ENCODE measurements at regions not wholly inside any gene's neighbourhood (a gene's known extent, or its start where the extent isn't known, plus 50 kb on each side); places are given as distances from the start of the nearest gene placed in this dataset.

DNA sequence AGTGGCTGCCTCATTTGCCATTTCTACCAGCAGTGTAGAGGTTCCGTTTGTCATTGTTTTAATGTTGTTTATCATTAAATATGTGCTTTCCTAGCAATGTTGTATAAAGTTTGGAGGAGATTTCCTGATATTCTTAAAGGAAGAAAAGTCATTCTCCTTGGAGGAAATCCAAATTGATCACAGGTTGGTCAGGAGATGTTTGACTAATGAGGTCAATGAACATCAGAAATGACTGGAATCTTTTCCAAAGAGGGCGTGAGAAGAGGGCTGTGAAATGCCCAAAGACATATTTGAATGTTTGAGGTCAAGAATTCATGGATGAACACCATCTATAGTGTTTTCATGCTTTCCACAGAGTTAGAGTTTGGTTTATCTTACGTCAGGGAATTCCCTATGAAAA lies 471.3 kb downstream of the MAT2B start:
- H3K9me3 ChIP-seq (replicated peaks) = no peaks in the 10 kb centered on the region
- H3K4me3 ChIP-seq = no peak overlapping the region
- no peaks in the 10 kb centered on the region for H3K4me1 ChIP-seq
- no peak for DNase-seq
- no peaks in the 10 kb centered on the region for H3K36me3 ChIP-seq
- H3K27ac ChIP-seq = no peak overlapping the region
- H3K27me3 ChIP-seq = no peaks in the 10 kb centered on the region

DNA sequence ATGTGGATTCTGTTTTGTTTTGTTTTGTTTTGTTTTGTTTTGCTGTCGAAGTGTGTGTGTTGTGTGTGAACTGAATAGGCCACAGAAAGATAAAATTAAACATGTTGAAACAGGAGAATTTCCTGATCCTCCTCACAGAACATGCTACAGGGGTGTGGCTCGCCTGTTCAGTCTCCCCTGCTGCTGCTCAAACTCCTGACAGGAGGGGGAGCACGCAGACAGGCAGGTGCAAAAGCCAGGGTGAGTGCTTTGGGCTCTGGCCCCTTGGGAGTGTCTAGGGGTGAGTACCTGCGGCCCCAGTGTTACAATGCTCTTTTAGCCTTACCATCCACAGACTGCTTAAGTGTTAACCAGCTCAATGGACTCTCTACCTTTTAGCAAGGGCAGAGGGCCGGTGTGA lies 473.5 kb downstream of the MAT2B start:
- no peaks in the 10 kb centered on the region for H3K4me1 ChIP-seq
- no peaks in the 10 kb centered on the region for H3K27me3 ChIP-seq
- DNase-seq = no peak
- H3K36me3 ChIP-seq = no peaks in the 10 kb centered on the region
- no peaks in the 10 kb centered on the region for H3K9me3 ChIP-seq (replicated peaks)
- H3K4me3 ChIP-seq = no peak overlapping the region
- no peak overlapping the region for H3K27ac ChIP-seq

DNA sequence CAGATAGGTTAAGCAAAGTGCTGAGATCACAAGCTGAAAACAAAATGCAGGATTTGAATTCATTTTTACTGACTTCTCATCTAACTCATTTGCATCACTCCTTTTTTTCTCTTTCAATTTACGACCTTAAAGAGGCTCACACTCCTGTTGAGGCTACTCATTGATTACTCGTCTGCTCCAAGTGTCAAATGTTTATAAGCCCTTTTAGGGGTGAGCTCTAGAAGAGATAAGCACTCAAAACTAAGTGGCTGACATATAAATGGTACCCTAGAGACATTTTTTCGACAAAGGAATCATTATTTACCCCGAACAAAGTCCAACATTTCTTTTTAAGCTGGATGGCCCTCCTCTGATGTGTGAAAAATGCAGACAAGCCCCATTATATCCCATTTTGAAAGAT lies 483.1 kb downstream of the MAT2B start:
- H3K27ac ChIP-seq = no peak overlapping the region
- H3K4me3 ChIP-seq = no peak overlapping the region
- no peaks in the 10 kb centered on the region for H3K36me3 ChIP-seq
- H3K27me3 ChIP-seq = no peaks in the 10 kb centered on the region
- no peaks in the 10 kb centered on the region for H3K9me3 ChIP-seq (replicated peaks)
- no peak for DNase-seq
- no peaks in the 10 kb centered on the region for H3K4me1 ChIP-seq

DNA sequence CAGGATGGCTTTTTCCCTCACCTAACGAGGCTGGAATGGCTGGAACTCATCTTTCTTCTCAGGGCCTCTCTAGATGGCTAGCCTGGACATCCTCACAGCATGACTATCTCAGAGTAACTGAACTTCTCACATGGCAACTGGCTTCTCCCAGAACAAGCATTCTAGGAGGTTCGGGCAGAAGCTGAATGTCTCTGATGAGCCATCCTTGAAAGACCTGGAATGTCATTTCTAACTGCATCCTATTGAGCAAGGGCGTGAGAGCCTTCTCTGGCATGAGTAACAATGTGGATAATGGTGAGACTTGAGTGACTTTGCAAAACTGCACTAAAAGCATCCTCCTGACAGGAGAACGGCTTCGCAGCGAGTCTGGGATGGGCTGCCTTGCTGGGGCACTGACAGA lies 487.7 kb downstream of the MAT2B start:
- no peak overlapping the region for H3K27ac ChIP-seq
- H3K4me1 ChIP-seq = no peaks in the 10 kb centered on the region
- no peaks in the 10 kb centered on the region for H3K27me3 ChIP-seq
- no peak overlapping the region for H3K4me3 ChIP-seq
- DNase-seq = no peak
- no peaks in the 10 kb centered on the region for H3K9me3 ChIP-seq (replicated peaks)
- no peaks in the 10 kb centered on the region for H3K36me3 ChIP-seq

DNA sequence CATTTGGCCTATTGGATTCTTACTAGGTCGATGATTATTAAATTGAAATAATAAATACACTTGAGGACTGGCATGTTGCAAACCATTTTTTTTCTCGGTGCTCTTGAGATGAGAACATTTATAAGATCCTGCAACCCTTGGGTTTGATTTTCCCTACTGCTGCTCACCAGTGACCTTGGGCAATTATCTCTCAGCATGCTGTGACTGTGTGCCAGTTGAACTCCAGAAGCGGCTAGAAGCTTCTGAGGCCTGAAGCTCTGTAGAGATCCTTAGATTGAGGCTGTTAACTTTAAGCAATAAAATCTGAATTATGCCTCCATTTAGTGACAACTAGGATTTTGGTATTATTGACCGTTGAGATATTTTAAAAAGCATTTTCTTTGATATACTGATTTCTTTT lies 489.8 kb downstream of the MAT2B start:
- DNase-seq = no peak
- H3K27me3 ChIP-seq = no peaks in the 10 kb centered on the region
- H3K27ac ChIP-seq = no peak overlapping the region
- H3K9me3 ChIP-seq (replicated peaks) = no peaks in the 10 kb centered on the region
- no peaks in the 10 kb centered on the region for H3K36me3 ChIP-seq
- no peaks in the 10 kb centered on the region for H3K4me1 ChIP-seq
- H3K4me3 ChIP-seq = no peak overlapping the region

DNA sequence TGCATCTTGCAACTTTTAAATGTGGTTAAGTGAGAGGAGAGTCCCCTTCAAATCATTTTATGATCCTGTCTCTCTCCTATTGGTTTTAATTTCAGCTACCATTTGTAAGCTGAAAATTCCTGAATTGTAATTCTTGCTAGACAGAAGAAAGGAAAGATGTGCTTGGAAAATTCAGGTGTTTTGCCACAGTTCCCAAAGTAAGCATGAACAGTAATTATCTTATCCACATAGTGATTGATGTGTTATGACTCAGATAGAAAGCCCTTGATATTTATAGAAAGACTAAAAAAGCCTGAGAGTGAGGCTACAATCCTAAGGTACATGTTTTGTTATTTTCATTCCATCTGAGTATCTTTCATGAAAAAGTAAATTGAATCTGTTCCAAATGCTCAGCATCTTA lies 492.5 kb downstream of the MAT2B start:
- Histone ChIP-seq H3K4me1 (no peaks in the 10 kb centered on the region), H3K27ac (no peak overlapping the region), H3K4me3 (no peak overlapping the region), H3K27me3 (no peaks in the 10 kb centered on the region), H3K9me3 (replicated peaks) (no peaks in the 10 kb centered on the region), H3K36me3 (no peaks in the 10 kb centered on the region)
- no peak for DNase-seq

DNA sequence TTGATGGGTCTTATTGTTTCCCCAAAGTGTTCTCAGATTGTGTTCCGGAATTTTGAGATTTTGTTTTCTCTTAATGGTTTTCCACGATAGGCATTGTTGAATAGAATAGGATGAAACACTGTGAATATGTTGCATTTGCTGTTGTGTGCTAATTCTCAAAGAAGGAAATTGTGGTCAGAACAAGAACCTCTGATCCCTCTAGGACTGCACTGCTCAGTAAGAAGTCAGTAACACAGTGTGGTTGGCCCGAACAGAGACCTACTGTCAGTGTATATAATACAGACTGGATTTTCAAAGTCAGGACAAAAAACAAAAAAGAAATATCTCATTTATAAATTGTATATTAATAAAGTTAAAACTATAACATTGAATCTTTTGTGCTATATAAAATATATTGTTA lies 494.8 kb downstream of the MAT2B start:
- H3K27me3 ChIP-seq = no peaks in the 10 kb centered on the region
- no peaks in the 10 kb centered on the region for H3K36me3 ChIP-seq
- H3K9me3 ChIP-seq (replicated peaks) = no peaks in the 10 kb centered on the region
- no peak overlapping the region for H3K4me3 ChIP-seq
- no peak for DNase-seq
- no peaks in the 10 kb centered on the region for H3K4me1 ChIP-seq
- H3K27ac ChIP-seq = no peak overlapping the region

DNA sequence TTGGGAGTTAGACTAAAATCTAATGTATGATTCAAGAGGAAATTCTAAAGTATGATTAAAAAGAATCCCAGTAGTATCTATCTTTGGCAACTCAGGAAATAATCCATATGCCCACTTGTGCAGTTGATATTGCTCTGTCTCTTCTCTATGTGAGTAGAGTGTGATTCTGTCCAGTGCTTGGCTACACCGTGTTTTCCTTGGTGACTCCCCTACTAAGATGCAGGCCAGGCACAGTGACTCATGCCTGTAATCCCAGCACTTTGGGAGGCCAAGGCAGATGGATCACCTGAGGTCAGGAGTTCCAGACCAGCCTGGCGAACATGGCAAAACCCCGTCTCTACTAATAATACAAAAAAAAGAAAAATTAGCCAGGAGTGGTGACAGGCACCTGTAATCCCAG lies 495.4 kb downstream of the MAT2B start:
- no peak overlapping the region for H3K4me3 ChIP-seq
- no peaks in the 10 kb centered on the region for H3K4me1 ChIP-seq
- H3K36me3 ChIP-seq = no peaks in the 10 kb centered on the region
- no peak for DNase-seq
- H3K27ac ChIP-seq = no peak overlapping the region
- no peaks in the 10 kb centered on the region for H3K27me3 ChIP-seq
- no peaks in the 10 kb centered on the region for H3K9me3 ChIP-seq (replicated peaks)

DNA sequence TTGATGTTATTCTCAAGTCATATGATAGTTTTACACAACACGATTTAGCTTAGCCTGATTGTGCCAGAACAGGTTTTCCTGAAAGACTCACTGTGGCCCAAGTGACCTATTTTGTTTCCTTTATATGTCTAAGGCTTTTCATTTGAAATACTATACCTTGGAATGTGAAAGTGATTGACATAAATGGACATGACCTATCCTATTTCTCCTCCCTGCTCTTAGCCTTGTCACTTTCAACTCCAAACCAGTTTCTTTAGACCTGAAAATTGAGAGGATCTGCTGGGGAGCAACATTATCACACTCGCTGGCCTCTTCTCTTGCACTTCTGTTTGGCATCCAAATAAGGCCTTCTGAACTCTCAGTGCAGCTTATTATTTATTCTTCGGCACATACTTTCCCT lies 496.8 kb downstream of the MAT2B start:
- Histone ChIP-seq H3K27me3 (no peaks in the 10 kb centered on the region), H3K4me1 (no peaks in the 10 kb centered on the region), H3K27ac (no peak overlapping the region), H3K36me3 (no peaks in the 10 kb centered on the region), H3K4me3 (no peak overlapping the region), H3K9me3 (replicated peaks) (no peaks in the 10 kb centered on the region)
- no peak for DNase-seq

DNA sequence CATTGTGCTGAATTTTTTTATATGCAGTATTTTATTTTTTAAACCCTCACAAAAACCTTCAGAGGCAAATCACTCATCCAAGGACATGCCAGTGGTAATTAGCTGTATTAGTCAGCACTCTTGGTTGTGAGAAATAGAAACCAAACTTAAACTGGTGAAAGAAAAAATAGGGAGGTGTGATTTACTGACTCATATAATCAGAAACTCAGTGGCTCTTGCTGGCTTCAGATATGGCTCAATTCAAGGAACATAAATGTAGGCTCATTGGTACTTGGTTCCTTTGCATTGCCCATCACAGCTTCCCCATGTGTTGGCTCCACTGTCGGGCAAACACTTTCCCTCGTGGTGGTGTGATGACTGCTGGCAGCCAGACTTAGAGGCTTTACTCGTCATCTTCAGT lies 497.2 kb downstream of the MAT2B start:
- Histone ChIP-seq H3K9me3 (replicated peaks) (no peaks in the 10 kb centered on the region), H3K27me3 (no peaks in the 10 kb centered on the region), H3K4me3 (no peak overlapping the region), H3K4me1 (no peaks in the 10 kb centered on the region), H3K36me3 (no peaks in the 10 kb centered on the region), H3K27ac (no peak overlapping the region)
- no peak for DNase-seq

DNA sequence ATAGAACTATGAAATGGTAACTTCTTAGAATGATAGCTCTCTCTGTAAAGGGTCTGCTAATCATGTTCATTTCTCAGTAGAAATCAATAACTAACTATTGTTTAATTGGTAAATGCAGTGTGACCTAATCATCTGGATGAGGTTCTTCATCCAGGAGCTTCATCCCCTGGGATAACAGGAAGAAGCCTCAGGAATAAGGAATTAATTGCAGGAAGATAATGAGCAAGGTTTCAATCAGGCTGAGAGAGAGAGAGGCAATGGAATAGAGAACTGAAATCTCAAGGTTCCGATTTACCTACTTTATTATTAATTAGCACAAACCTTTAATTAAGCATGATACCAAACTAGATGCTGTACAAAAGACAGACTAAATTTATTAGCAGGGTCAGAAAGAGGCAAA lies 499.7 kb downstream of the MAT2B start:
- no peak overlapping the region for H3K27ac ChIP-seq
- H3K9me3 ChIP-seq (replicated peaks) = no peaks in the 10 kb centered on the region
- DNase-seq = no peak
- no peak overlapping the region for H3K4me3 ChIP-seq
- H3K27me3 ChIP-seq = no peaks in the 10 kb centered on the region
- no peaks in the 10 kb centered on the region for H3K4me1 ChIP-seq
- H3K36me3 ChIP-seq = no peaks in the 10 kb centered on the region

DNA sequence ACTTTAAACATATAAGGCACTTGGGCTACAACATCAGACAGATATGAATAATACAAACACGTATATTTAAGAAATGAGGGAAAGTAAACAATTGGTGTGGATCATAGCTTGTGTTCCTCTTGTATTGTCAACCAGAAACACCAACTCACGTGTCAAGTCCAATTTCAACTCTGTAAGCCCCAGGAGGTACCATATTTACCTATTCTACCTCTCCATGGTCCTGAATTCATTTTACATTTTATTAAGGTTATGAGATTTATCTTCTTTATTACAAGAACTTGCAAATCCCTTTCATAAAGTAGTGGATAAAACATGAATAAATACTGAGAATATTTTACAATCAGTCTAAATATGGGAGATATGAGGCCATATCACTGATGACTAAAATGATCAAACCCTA lies 501.6 kb downstream of the MAT2B start:
- H3K9me3 ChIP-seq (replicated peaks) = no peaks in the 10 kb centered on the region
- no peak for DNase-seq
- H3K36me3 ChIP-seq = no peaks in the 10 kb centered on the region
- H3K4me1 ChIP-seq = no peaks in the 10 kb centered on the region
- H3K27ac ChIP-seq = no peak overlapping the region
- no peak overlapping the region for H3K4me3 ChIP-seq
- H3K27me3 ChIP-seq = no peaks in the 10 kb centered on the region

DNA sequence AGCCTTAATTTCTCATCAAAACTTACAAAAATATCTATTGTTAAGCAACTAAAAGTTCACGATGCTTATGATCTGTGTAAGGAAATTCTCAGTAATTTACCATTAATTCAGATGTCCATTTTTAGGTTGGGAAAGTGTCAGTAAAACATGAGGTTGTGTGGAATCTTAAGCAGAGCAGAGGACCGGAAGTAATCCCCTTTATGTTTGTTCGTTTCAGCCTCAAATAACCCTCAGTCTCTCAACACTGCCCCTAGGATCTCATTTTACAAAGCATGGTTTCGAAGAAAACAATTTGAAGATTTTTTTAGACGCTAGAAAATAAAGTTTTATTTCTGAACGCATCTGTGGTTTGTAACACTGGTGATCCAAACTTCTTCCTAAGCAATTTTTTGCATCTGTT lies 504.2 kb downstream of the MAT2B start:
- Histone ChIP-seq H3K9me3 (replicated peaks) (no peaks in the 10 kb centered on the region), H3K27me3 (no peaks in the 10 kb centered on the region; the same call in 1 of the 2 replicates), H3K36me3 (no peaks in the 10 kb centered on the region), H3K27ac (no peak overlapping the region), H3K4me1 (no peaks in the 10 kb centered on the region), H3K4me3 (no peak overlapping the region)
- DNase-seq = no peak

DNA sequence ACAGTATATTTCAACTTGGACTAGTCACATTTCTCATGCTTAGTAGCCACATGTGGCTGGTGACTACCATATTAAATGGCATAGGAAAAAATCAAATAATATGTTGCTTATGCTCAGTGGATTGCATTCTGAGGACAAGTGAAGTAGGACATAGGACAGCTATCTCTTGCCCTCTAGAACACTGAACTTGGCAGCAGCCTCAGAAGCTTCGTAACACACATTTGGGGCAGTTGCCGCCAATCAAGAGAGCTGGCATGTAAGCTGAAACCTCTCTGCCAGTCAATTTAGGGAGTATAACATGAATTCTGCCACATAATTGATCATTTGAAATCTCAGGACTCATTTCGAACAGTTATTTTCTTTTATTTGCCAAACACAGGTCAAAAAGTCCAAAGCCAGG lies 505.5 kb downstream of the MAT2B start:
- Histone ChIP-seq H3K27me3 (no peaks in the 10 kb centered on the region; the same call in 1 of the 2 replicates), H3K4me3 (no peak overlapping the region), H3K4me1 (no peaks in the 10 kb centered on the region), H3K36me3 (no peaks in the 10 kb centered on the region), H3K27ac (no peak overlapping the region), H3K9me3 (replicated peaks) (no peaks in the 10 kb centered on the region)
- DNase-seq = no peak

DNA sequence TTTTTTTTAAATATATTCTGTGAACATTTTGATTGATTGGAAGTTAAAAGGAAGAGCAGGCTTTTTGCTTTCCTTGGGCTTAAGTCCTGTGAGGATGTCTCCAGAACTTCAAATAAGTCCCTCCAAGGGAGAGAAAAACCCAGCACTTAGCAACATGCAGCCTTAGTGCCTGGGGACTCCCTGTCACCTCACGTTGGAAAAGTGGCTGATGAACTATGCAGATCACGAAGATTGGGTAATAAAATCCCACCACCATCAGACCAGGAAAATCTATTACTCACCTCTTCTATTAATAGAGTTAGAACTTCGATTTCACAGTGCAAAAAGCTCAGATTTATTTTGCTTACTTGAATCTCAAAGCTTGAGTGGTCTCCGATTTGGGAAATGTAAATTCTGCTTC lies 507.0 kb downstream of the MAT2B start:
- H3K36me3 ChIP-seq = no peaks in the 10 kb centered on the region
- H3K9me3 ChIP-seq (replicated peaks) = no peaks in the 10 kb centered on the region
- H3K27ac ChIP-seq = no peak overlapping the region
- H3K4me3 ChIP-seq = no peak overlapping the region
- H3K4me1 ChIP-seq = no peaks in the 10 kb centered on the region
- no peak for DNase-seq
- H3K27me3 ChIP-seq = peaks cover 5% of the 10 kb centered on the region

DNA sequence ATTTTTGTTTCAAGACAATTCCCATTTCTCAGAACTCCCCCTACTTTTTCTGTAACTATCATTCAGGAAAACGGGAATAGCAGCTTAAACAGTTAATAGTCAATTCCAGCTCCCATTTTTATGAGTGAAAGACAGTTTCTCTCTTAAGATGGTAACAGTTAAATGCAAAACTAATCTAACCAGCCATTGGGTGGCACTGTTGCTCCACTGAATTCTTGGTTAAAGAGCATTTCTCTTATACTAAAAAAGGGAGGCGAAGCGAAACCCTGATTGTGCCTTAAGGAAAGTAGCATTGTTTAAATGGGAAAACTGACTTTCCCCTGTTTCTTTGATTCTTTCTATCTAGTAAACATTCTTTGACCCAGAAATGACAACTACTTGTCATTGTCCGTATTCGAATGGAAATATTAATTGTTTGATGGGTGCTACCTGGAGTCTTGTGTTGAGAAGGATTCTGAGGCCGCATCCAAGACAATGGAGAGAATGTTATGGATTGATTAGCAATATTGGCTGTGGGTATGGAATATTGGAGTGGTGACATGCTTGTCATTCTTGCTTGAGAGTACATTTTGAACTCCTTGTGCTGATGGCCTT lies 507.8 kb downstream of the MAT2B start:
- H3K9me3 ChIP-seq (replicated peaks) = no peaks in the 10 kb centered on the region
- peak; percentile 21 to 75 for DNase-seq
- H3K36me3 ChIP-seq = no peaks in the 10 kb centered on the region
- H3K4me1 ChIP-seq = no peaks in the 10 kb centered on the region
- H3K27ac ChIP-seq = no peak overlapping the region
- peaks cover 5% of the 10 kb centered on the region for H3K27me3 ChIP-seq
- no peak overlapping the region for H3K4me3 ChIP-seq

DNA sequence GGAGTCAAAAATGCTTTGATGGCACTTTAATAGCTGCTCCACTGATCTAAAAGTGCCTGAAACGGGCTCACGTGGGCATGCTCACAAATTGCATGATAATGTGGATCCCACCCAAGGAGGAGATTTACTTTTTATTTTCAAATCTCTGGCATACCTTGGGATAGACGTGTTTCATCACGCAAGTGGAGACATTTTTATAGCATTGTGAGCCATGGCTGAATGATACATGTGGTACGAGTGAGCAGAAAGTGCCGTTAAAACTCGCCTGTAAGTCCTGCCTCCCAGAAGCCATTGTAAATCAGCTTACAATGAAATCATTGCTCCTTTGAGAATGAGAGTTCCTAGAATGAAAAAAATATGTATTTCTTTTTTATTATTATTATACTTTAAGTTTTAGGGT lies 514.7 kb downstream of the MAT2B start:
- DNase-seq = no peak
- H3K4me3 ChIP-seq = no peak overlapping the region
- H3K27me3 ChIP-seq = peaks cover 5% of the 10 kb centered on the region
- no peak overlapping the region for H3K27ac ChIP-seq
- H3K9me3 ChIP-seq (replicated peaks) = no peaks in the 10 kb centered on the region
- no peaks in the 10 kb centered on the region for H3K36me3 ChIP-seq
- H3K4me1 ChIP-seq = no peaks in the 10 kb centered on the region
